HepG2 (cell line): ENCODE measurements at regions not wholly inside any gene's neighbourhood (a gene's known extent, or its start where the extent isn't known, plus 50 kb on each side); places are given as distances from the start of the nearest gene placed in this dataset.

ENCODE experiments used
- ATAC-seq: fragments of 200-7000 bp; cut with Tn5 transposase; 3 replicates; pipeline ENCODE4 v1.9.1; 2020; ENCODE audit warnings: mild to moderate bottlenecking, moderate library complexity
- BruUV-seq: library from RNA; stranded (reverse); fragments of 400-500 nt; replicated peaks from 2 replicates; lab custom pipeline; 2021; lab: Mats Ljungman, UMichigan
- CTCF ChIA-PET: fragments of 300-600 bp; formaldehyde crosslinking; extraction: SDS; loops from one replicate; lab custom pipeline; 2021; ENCODE audit warnings: low total read pairs, inconsistent platforms, low intra/inter-chr PET ratio; lab: Yijun Ruan, JAX
- POLR2A ChIA-PET: fragments of 350-600 bp; sonication (Branson Sonifier 250); formaldehyde crosslinking; loops from one replicate; lab custom pipeline; 2020; ENCODE audit warnings: antibody characterized with exemption, inconsistent platforms; lab: Yijun Ruan, JAX
- DNase-seq: peaks from one replicate; pipeline ENCODE4 v3.0.0-alpha.2; 2015; ENCODE audit warnings: low spot score
- FAIRE-seq: peaks from 3 replicates; lab custom pipeline; 2011; peaks lifted over from hg19 to GRCh38; lab: Jason Lieb, UNC
- H2AFZ ChIP-seq: one replicate; pipeline ENCODE4 v1.6.1; 2011; ENCODE audit warnings: low read length, inconsistent platforms
- H3K27ac ChIP-seq: fragments of 300-600 bp; 3 replicates; pipeline ENCODE4 v1.8.0; 2011; ENCODE audit warnings: mixed run types, mild to moderate bottlenecking, mixed read lengths, low read length, inconsistent platforms; ENCODE audit not compliant: insufficient read depth; ENCODE audit errors: extremely low read length
- H3K27me3 ChIP-seq, 2 experiments: fragments of 200-600 bp in 1 of 2; 2 replicates in 1 of 2; 3 replicates in 1 of 2; pipeline versions ENCODE4 v1.6.0 to v1.8.0; 2011; ENCODE audit warnings: low read length in 2 of 2, mild to moderate bottlenecking in 2 of 2, moderate library complexity in 2 of 2, inconsistent platforms in 1 of 2; ENCODE audit not compliant: insufficient read depth in 2 of 2, control insufficient read depth in 1 of 2
- H3K36me3 ChIP-seq, 2 experiments: fragments of 200-600 bp in 1 of 2; replicated peaks in 1 of 2; 2 replicates in 1 of 2; 3 replicates in 1 of 2; pipeline versions ENCODE4 v1.5.1 to v1.8.0; 2011; ENCODE audit warnings: low read length in 2 of 2, inconsistent platforms in 1 of 2; ENCODE audit not compliant: insufficient read depth in 2 of 2, control insufficient read depth in 1 of 2
- H3K4me1 ChIP-seq: 2 replicates; pipeline ENCODE4 v1.5.1; 2012; ENCODE audit warnings: low read length, inconsistent platforms; ENCODE audit not compliant: insufficient read depth
- H3K4me2 ChIP-seq: 2 replicates; pipeline ENCODE4 v1.6.0; 2011; ENCODE audit warnings: low read depth, low read length, inconsistent platforms
- H3K4me3 ChIP-seq, 3 experiments: fragments of 200-600 bp in 1 of 3; sonication (generic), shearing (Covaris generic) in 1 of 3; replicated peaks in 1 of 3; 2 replicates each; pipeline ENCODE4 v1.5.1; 2011 to 2016; ENCODE audit warnings: low read length in 3 of 3, inconsistent platforms in 2 of 3, low read depth in 2 of 3, mild to moderate bottlenecking in 2 of 3, control low read depth in 1 of 3, mixed read lengths in 1 of 3; ENCODE audit not compliant: insufficient read depth in 1 of 3
- H3K79me2 ChIP-seq: one replicate; pipeline ENCODE4 v1.6.1; 2011; ENCODE audit warnings: low read length, inconsistent platforms; ENCODE audit not compliant: insufficient read depth
- H3K9ac ChIP-seq: 2 replicates; pipeline ENCODE4 v1.6.0; 2011; ENCODE audit warnings: mild to moderate bottlenecking, low read depth, low read length, inconsistent platforms; ENCODE audit not compliant: insufficient read depth
- H3K9me3 ChIP-seq: 2 replicates; pipeline ENCODE4 v1.5.1; 2012; ENCODE audit warnings: mild to moderate bottlenecking, low read length
- H4K20me1 ChIP-seq: 2 replicates; pipeline ENCODE4 v1.6.0; 2011; ENCODE audit warnings: inconsistent platforms, mild to moderate bottlenecking, low read length, moderate library complexity; ENCODE audit not compliant: insufficient read depth
- MAFG ChIP-seq: sonication (generic); formaldehyde crosslinking; IDR thresholded peaks from 2 replicates; pipeline ENCODE4 v1.5.1; 2020; ENCODE audit warnings: mild to moderate bottlenecking, missing genetic modification reagents
- MIER2 ChIP-seq: IDR thresholded peaks from 2 replicates; pipeline ENCODE4 v1.6.1; 2016; ENCODE audit warnings: missing biosample characterization, missing genetic modification reagents
- MIXL1 ChIP-seq: IDR thresholded peaks from 2 replicates; pipeline ENCODE4 v1.6.1; 2016
- MXD4 ChIP-seq: IDR thresholded peaks from 2 replicates; pipeline ENCODE4 v1.6.1; 2016; ENCODE audit warnings: mild to moderate bottlenecking, missing biosample characterization, missing genetic modification reagents
- NCOR1 ChIP-seq: fragments of 200-600 bp; sonication (generic); IDR thresholded peaks from 2 replicates; pipeline ENCODE4 v1.7.0; 2017; ENCODE audit warnings: antibody characterized with exemption, low read length, borderline replicate concordance
- NKX3-1 ChIP-seq: sonication (generic); formaldehyde crosslinking; IDR thresholded peaks from 2 replicates; pipeline ENCODE4 v1.5.0; 2020; ENCODE audit warnings: missing genetic modification reagents
- PAWR ChIP-seq: sonication (generic); formaldehyde crosslinking; IDR thresholded peaks from 2 replicates; pipeline ENCODE4 v1.4.0; 2020; ENCODE audit warnings: missing genetic modification reagents, mild to moderate bottlenecking, borderline replicate concordance
- PRDM4 ChIP-seq: sonication (generic); formaldehyde crosslinking; IDR thresholded peaks from 2 replicates; pipeline ENCODE4 v1.9.0; 2021; ENCODE audit warnings: missing genetic modification reagents, borderline replicate concordance
- PTBP1 ChIP-seq: fragments of 200-400 bp; formaldehyde crosslinking; IDR thresholded peaks from 2 replicates; pipeline ENCODE4 v1.6.1; 2018; ENCODE audit warnings: low read length, low read depth; ENCODE audit not compliant: poor library complexity, severe bottlenecking
- ZNF225 ChIP-seq: sonication (generic); formaldehyde crosslinking; IDR thresholded peaks from 2 replicates; pipeline ENCODE4 v1.4.0; 2020; ENCODE audit warnings: mild to moderate bottlenecking, missing genetic modification reagents
- ZNF430 ChIP-seq: sonication (generic); formaldehyde crosslinking; IDR thresholded peaks from 2 replicates; pipeline ENCODE4 v1.9.0; 2021; ENCODE audit warnings: mild to moderate bottlenecking, missing genetic modification reagents
- ZNF710 ChIP-seq: sonication (generic); formaldehyde crosslinking; IDR thresholded peaks from 2 replicates; pipeline ENCODE4 v1.5.0; 2020; ENCODE audit warnings: mild to moderate bottlenecking, missing genetic modification reagents, borderline replicate concordance
- ZNF891 ChIP-seq: sonication (generic); formaldehyde crosslinking; IDR thresholded peaks from 2 replicates; pipeline ENCODE4 v1.5.0; 2020; ENCODE audit warnings: mild to moderate bottlenecking, missing genetic modification reagents
- ZSCAN12 ChIP-seq: sonication (generic); formaldehyde crosslinking; IDR thresholded peaks from 2 replicates; pipeline ENCODE4 v1.9.0; 2021; ENCODE audit warnings: mild to moderate bottlenecking, missing genetic modification reagents
- ZSCAN21 ChIP-seq: sonication (generic); formaldehyde crosslinking; IDR thresholded peaks from 2 replicates; pipeline ENCODE4 v1.8.0; 2022; ENCODE audit warnings: mild to moderate bottlenecking, missing genetic modification reagents, moderate library complexity, borderline replicate concordance
- WGBS: methylation state at CpG from one replicate; pipeline ENCODE4 v1.1.6; 2017; ENCODE audit warnings: low lambda C conversion rate; 5-methylcytosine and 5-hydroxymethylcytosine counted together
- in situ Hi-C: cut with HindIII; loops from 2 replicates; pipeline ENCODE4 v1.10.0; 2017; ENCODE audit warnings: low pct_unique_long_range_greater_than_20kb; ENCODE audit not compliant: extremely low pct_ligation_motif_present
- intact Hi-C: fragments of 100-400 bp; cut with micrococcal nuclease; formaldehyde crosslinking; loops from one replicate; pipeline ENCODE4 v1.10.0; 2022; ENCODE audit not compliant: unreplicated experiment
- TF ChIP-seq, protein P1 (sequence below): sonication (generic); formaldehyde crosslinking; IDR thresholded peaks from 2 replicates; pipeline ENCODE4 v1.4.0; 2020; ENCODE audit warnings: missing genetic modification reagents

DNA sequence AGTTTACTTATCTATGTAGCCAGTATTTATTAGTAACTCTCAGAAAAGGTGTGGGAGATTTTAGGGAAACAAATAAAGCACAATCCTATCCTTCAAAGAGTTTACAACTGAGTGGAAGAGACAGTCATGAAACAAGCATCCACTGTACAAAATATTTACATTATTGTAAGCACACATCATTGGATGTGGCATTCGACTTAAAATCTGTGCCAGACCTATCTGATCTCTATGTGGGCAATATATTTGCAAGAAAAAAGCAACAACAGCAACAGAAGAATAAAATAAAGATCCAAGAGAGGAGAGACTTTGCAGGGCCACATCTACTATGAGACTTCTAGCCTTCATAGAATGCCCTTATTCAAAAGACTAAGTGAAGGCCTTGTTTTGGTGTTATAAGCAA is 882.1 kb upstream of the PIK3C3 start:
- no peaks in the 10 kb centered on the region for H3K4me1 ChIP-seq
- H2AFZ ChIP-seq, result no peak overlapping the region
- POLR2A ChIA-PET, result no interaction called here
- in situ Hi-C loops, result no loop called here
- CTCF ChIA-PET, result no interaction called here
- WGBS, result 0% methylated on average over 1 of the region's 1 CpG
- no peaks in the 10 kb centered on the region for H3K27me3 ChIP-seq
- no peaks in the 10 kb centered on the region for H4K20me1 ChIP-seq
- TF ChIP-seq NKX3-1, result no peak
- TF ChIP-seq MIER2 (CRISPR knock-in tag), result no peak
- TF ChIP-seq MIXL1 (CRISPR knock-in tag), result no peak
- TF ChIP-seq ZNF430 (CRISPR knock-in tag), result no peak
- TF ChIP-seq PRDM4, result no peak
- TF ChIP-seq, protein P1, sequence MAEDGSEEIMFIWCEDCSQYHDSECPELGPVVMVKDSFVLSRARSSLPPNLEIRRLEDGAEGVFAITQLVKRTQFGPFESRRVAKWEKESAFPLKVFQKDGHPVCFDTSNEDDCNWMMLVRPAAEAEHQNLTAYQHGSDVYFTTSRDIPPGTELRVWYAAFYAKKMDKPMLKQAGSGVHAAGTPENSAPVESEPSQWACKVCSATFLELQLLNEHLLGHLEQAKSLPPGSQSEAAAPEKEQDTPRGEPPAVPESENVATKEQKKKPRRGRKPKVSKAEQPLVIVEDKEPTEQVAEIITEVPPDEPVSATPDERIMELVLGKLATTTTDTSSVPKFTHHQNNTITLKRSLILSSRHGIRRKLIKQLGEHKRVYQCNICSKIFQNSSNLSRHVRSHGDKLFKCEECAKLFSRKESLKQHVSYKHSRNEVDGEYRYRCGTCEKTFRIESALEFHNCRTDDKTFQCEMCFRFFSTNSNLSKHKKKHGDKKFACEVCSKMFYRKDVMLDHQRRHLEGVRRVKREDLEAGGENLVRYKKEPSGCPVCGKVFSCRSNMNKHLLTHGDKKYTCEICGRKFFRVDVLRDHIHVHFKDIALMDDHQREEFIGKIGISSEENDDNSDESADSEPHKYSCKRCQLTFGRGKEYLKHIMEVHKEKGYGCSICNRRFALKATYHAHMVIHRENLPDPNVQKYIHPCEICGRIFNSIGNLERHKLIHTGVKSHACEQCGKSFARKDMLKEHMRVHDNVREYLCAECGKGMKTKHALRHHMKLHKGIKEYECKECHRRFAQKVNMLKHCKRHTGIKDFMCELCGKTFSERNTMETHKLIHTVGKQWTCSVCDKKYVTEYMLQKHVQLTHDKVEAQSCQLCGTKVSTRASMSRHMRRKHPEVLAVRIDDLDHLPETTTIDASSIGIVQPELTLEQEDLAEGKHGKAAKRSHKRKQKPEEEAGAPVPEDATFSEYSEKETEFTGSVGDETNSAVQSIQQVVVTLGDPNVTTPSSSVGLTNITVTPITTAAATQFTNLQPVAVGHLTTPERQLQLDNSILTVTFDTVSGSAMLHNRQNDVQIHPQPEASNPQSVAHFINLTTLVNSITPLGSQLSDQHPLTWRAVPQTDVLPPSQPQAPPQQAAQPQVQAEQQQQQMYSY (CRISPR knock-in tag), result no peak
- TF ChIP-seq PAWR (CRISPR knock-in tag), result no peak
- no peak for TF ChIP-seq MXD4
- TF ChIP-seq ZNF225, result no peak
- no peak for TF ChIP-seq ZSCAN21 (CRISPR knock-in tag)
- TF ChIP-seq MAFG, result no peak
- TF ChIP-seq ZSCAN12 (CRISPR knock-in tag), result no peak
- TF ChIP-seq ZNF891, result no peak
- TF ChIP-seq ZNF710 (CRISPR knock-in tag), result no peak
- TF ChIP-seq NCOR1, result no peak
- no peak for TF ChIP-seq PTBP1
- peaks cover 19% of the 10 kb centered on the region for H3K9me3 ChIP-seq
- no peak for ATAC-seq
- H3K27ac ChIP-seq, result no peak overlapping the region
- no peak for FAIRE-seq
- DNase-seq, result no peak
- BruUV-seq, result no TSS peak
- H3K4me3 ChIP-seq, result no peak overlapping the region
- H3K9ac ChIP-seq, result no peak overlapping the region
- no peak overlapping the region for H3K4me2 ChIP-seq
- intact Hi-C loops, result no loop called here
- no peaks in the 10 kb centered on the region for H3K36me3 ChIP-seq
- H3K79me2 ChIP-seq, result no peaks in the 10 kb centered on the region
